Endothelial cell (in vitro differentiated cells): ENCODE measurements at regions not wholly inside any gene's neighbourhood (a gene's known extent, or its start where the extent isn't known, plus 50 kb on each side); places are given as distances from the start of the nearest gene placed in this dataset.

Source experiments
- DNase-seq: peaks from one replicate; pipeline ENCODE4 v3.0.0; 2021; ENCODE audit warnings: low spot score
- H3K27ac Mint-ChIP-seq: one replicate; pipeline ENCODE4 v1.8.0; 2021; ENCODE audit warnings: mixed read lengths, inconsistent platforms; ENCODE audit not compliant: unreplicated experiment
- H3K27me3 Mint-ChIP-seq: one replicate; pipeline ENCODE4 v1.8.0; 2021; ENCODE audit warnings: mild to moderate bottlenecking, moderate library complexity, mixed read lengths, inconsistent platforms; ENCODE audit not compliant: unreplicated experiment
- H3K36me3 Mint-ChIP-seq: one replicate; pipeline ENCODE4 v1.8.0; 2021; ENCODE audit warnings: mild to moderate bottlenecking, low read depth, mixed read lengths, inconsistent platforms; ENCODE audit not compliant: unreplicated experiment
- H3K4me1 Mint-ChIP-seq: one replicate; pipeline ENCODE4 v1.8.0; 2021; ENCODE audit warnings: mild to moderate bottlenecking, mixed read lengths, inconsistent platforms; ENCODE audit not compliant: unreplicated experiment
- H3K4me3 Mint-ChIP-seq: one replicate; pipeline ENCODE4 v1.8.0; 2021; ENCODE audit warnings: mild to moderate bottlenecking, mixed read lengths, inconsistent platforms; ENCODE audit not compliant: unreplicated experiment
- H3K9me3 Mint-ChIP-seq: one replicate; pipeline ENCODE4 v1.8.0; 2021; ENCODE audit warnings: mixed read lengths, inconsistent platforms; ENCODE audit not compliant: unreplicated experiment
- CTCF ChIP-seq: fragments of 200-600 bp; sonication (generic); IDR thresholded peaks from one replicate; pipeline ENCODE4 v1.5.0; 2021; ENCODE audit warnings: antibody characterized with exemption; ENCODE audit not compliant: unreplicated experiment

GRCh38 chr6:112717401-112717800 is 370.3 kb downstream of the RFPL4B start:
- H3K4me3 Mint-ChIP-seq, result no peak overlapping the region
- no peak for DNase-seq
- no peak for TF ChIP-seq CTCF
- no peak overlapping the region for H3K27ac Mint-ChIP-seq
- no peaks in the 10 kb centered on the region for H3K9me3 Mint-ChIP-seq
- no peaks in the 10 kb centered on the region for H3K4me1 Mint-ChIP-seq
- H3K27me3 Mint-ChIP-seq, result no peaks in the 10 kb centered on the region
- H3K36me3 Mint-ChIP-seq, result no peaks in the 10 kb centered on the region

GRCh38 chr6:112717856-112718255 is 370.7 kb downstream of the RFPL4B start:
- TF ChIP-seq CTCF, result no peak
- Mint-ChIP-seq H3K4me1 (no peaks in the 10 kb centered on the region), H3K27me3 (no peaks in the 10 kb centered on the region), H3K4me3 (no peak overlapping the region), H3K27ac (no peak overlapping the region), H3K9me3 (no peaks in the 10 kb centered on the region), H3K36me3 (no peaks in the 10 kb centered on the region)
- DNase-seq, result no peak

- no peaks in the 10 kb centered on the region for H3K36me3 Mint-ChIP-seq
- no peak overlapping the region for H3K4me3 Mint-ChIP-seq
- no peaks in the 10 kb centered on the region for H3K9me3 Mint-ChIP-seq
- H3K4me1 Mint-ChIP-seq, result no peaks in the 10 kb centered on the region
- no peak overlapping the region for H3K27ac Mint-ChIP-seq
- H3K27me3 Mint-ChIP-seq, result no peaks in the 10 kb centered on the region
- DNase-seq, result no peak
- TF ChIP-seq CTCF, result no peak
These were observed 378.5 kb downstream of the RFPL4B start for GRCh38 chr6:112725541-112726085.

GRCh38 chr6:112735129-112735528 is 388.0 kb downstream of the RFPL4B start:
- H3K27ac Mint-ChIP-seq, result no peak overlapping the region
- no peak overlapping the region for H3K4me3 Mint-ChIP-seq
- H3K9me3 Mint-ChIP-seq, result no peaks in the 10 kb centered on the region
- no peaks in the 10 kb centered on the region for H3K36me3 Mint-ChIP-seq
- TF ChIP-seq CTCF, result no peak
- DNase-seq, result no peak
- no peaks in the 10 kb centered on the region for H3K4me1 Mint-ChIP-seq
- H3K27me3 Mint-ChIP-seq, result no peaks in the 10 kb centered on the region

GRCh38 chr6:112739766-112740165 is 392.6 kb downstream of the RFPL4B start:
- no peak overlapping the region for H3K4me3 Mint-ChIP-seq
- DNase-seq, result no peak
- H3K9me3 Mint-ChIP-seq, result no peaks in the 10 kb centered on the region
- no peak overlapping the region for H3K27ac Mint-ChIP-seq
- no peaks in the 10 kb centered on the region for H3K36me3 Mint-ChIP-seq
- no peaks in the 10 kb centered on the region for H3K27me3 Mint-ChIP-seq
- peaks cover 8% of the 10 kb centered on the region for H3K4me1 Mint-ChIP-seq
- TF ChIP-seq CTCF, result no peak
